Astrocyte (in vitro differentiated cells and primary cell): ENCODE measurements at regions not wholly inside any gene's neighbourhood (a gene's known extent, or its start where the extent isn't known, plus 50 kb on each side); places are given as distances from the start of the nearest gene placed in this dataset.

ENCODE experiments used
- EZH2 ChIP-seq: IDR thresholded peaks from 2 replicates; pipeline ENCODE4 v1.6.1; 2012; ENCODE audit warnings: mild to moderate bottlenecking, low read length, inconsistent platforms; ENCODE audit not compliant: insufficient read depth
- TF ChIP-seq, protein P1 (sequence below): IDR thresholded peaks from 2 replicates; pipeline ENCODE4 v1.5.1; 2011; ENCODE audit warnings: low read depth, mild to moderate bottlenecking, inconsistent platforms, low read length, moderate library complexity; ENCODE audit not compliant: insufficient read depth

DNA sequence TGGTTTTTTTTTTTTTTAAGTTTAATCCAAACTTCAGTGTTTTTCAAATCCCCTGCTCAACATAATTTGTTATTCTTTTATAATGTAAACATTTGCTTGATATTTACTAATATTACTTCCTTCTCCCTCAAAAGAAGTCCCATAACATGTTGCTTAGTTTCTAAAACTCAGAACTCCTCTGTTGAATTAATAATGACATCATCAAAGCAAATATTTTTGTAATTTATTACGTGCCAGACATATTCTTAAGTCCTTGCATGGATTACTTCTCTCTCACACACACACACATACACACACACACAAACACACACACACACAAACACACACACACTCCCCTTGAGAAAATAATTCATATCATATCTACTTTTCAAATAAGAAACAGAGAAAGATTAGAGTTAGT lies 1432.3 kb upstream of the SPRY2 start:
- TF ChIP-seq, protein P1, sequence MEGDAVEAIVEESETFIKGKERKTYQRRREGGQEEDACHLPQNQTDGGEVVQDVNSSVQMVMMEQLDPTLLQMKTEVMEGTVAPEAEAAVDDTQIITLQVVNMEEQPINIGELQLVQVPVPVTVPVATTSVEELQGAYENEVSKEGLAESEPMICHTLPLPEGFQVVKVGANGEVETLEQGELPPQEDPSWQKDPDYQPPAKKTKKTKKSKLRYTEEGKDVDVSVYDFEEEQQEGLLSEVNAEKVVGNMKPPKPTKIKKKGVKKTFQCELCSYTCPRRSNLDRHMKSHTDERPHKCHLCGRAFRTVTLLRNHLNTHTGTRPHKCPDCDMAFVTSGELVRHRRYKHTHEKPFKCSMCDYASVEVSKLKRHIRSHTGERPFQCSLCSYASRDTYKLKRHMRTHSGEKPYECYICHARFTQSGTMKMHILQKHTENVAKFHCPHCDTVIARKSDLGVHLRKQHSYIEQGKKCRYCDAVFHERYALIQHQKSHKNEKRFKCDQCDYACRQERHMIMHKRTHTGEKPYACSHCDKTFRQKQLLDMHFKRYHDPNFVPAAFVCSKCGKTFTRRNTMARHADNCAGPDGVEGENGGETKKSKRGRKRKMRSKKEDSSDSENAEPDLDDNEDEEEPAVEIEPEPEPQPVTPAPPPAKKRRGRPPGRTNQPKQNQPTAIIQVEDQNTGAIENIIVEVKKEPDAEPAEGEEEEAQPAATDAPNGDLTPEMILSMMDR: no peak
- TF ChIP-seq EZH2: no peak
